ENCODE measurements at regions not wholly inside any gene's neighbourhood (a gene's known extent, or its start where the extent isn't known, plus 50 kb on each side); places are given as distances from the start of the nearest gene placed in this dataset.

- H3K4me1 ChIP-seq (ENCODE audit: insufficient read depth, low read length): 0 out of 2 replicates have a peak, but pooled peaks cover 4% of the 10 kb centered on the region
- no peaks in the 10 kb centered on the region for H3K36me3 ChIP-seq (ENCODE audit: insufficient read depth, low read length)
- no peak overlapping the region for H3K9ac ChIP-seq (ENCODE audit: low read depth, low read length)
- no peaks in the 10 kb centered on the region for H3K9me3 ChIP-seq (ENCODE audit: control insufficient read depth, insufficient read depth, low read length)
Measured at GRCh38 chr4:81527709-81528108, 56.0 kb upstream of the RASGEF1B start.

- H3K4me1 ChIP-seq (ENCODE audit: insufficient read depth, low read length): 0 out of 2 replicates have a peak, but pooled peaks cover 4% of the 10 kb centered on the region
- no peak overlapping the region for H3K9ac ChIP-seq (ENCODE audit: low read depth, low read length)
- no peaks in the 10 kb centered on the region for H3K9me3 ChIP-seq (ENCODE audit: control insufficient read depth, insufficient read depth, low read length)
- no peaks in the 10 kb centered on the region for H3K36me3 ChIP-seq (ENCODE audit: insufficient read depth, low read length)
Measured at GRCh38 chr4:81527115-81527514, 55.4 kb upstream of the RASGEF1B start.

- H3K9me3 ChIP-seq (ENCODE audit: control insufficient read depth, insufficient read depth, low read length): no peaks in the 10 kb centered on the region
- 0 out of 2 replicates have a peak, but pooled peaks cover 4% of the 10 kb centered on the region for H3K4me1 ChIP-seq (ENCODE audit: insufficient read depth, low read length)
- H3K36me3 ChIP-seq (ENCODE audit: insufficient read depth, low read length): no peaks in the 10 kb centered on the region
- no peak overlapping the region for H3K9ac ChIP-seq (ENCODE audit: low read depth, low read length)
Measured at GRCh38 chr4:81526706-81527105, 55.0 kb upstream of the RASGEF1B start.

- Histone ChIP-seq H3K4me1 (ENCODE audit: insufficient read depth, low read length) (peaks cover 14% of the 10 kb centered on the region), H3K9ac (ENCODE audit: low read depth, low read length) (no peak overlapping the region), H3K36me3 (ENCODE audit: insufficient read depth, low read length) (no peaks in the 10 kb centered on the region), H3K9me3 (ENCODE audit: control insufficient read depth, insufficient read depth, low read length) (no peaks in the 10 kb centered on the region)
Measured at GRCh38 chr4:81523672-81524327, 52.1 kb upstream of the RASGEF1B start.

- no peak overlapping the region for H3K9ac ChIP-seq (ENCODE audit: low read depth, low read length)
Measured at GRCh38 chr4:81522711-81523110, 51.0 kb upstream of the RASGEF1B start.

GRCh38 chr4:81521708-81522107, 50.0 kb upstream of the RASGEF1B start:
- Histone ChIP-seq H3K36me3 (ENCODE audit: insufficient read depth, low read length) (no peaks in the 10 kb centered on the region), H3K9ac (ENCODE audit: low read depth, low read length) (no peak overlapping the region), H3K4me1 (ENCODE audit: insufficient read depth, low read length) (peaks cover 22% of the 10 kb centered on the region), H3K9me3 (ENCODE audit: control insufficient read depth, insufficient read depth, low read length) (no peaks in the 10 kb centered on the region)

More at GRCh38 chr4:81522711-81523110, 51.0 kb upstream of the RASGEF1B start:
- no peaks in the 10 kb centered on the region for H3K9me3 ChIP-seq (ENCODE audit: control insufficient read depth, insufficient read depth, low read length)
- H3K4me1 ChIP-seq (ENCODE audit: insufficient read depth, low read length): peaks cover 22% of the 10 kb centered on the region
- no peaks in the 10 kb centered on the region for H3K36me3 ChIP-seq (ENCODE audit: insufficient read depth, low read length)
